Tibial nerve (tissue), 4 donors: ENCODE measurements at regions not wholly inside any gene's neighbourhood (a gene's known extent, or its start where the extent isn't known, plus 50 kb on each side); places are given as distances from the start of the nearest gene placed in this dataset.
"Not testable (repeated sequence)": the region's sequence is repeated elsewhere in the genome, so short reads cannot be mapped to it uniquely, and the experiment has no call there.

ENCODE experiments used
- DNase-seq, 2 donors: peaks; one replicate each; pipeline ENCODE4 v3.0.0-alpha.2; 2019; ENCODE audit warnings: low spot score in 2 of 2
- H3K27ac ChIP-seq, 4 donors: fragments of 200-600 bp; sonication (generic) in 3 of 4; one replicate each; pipeline ENCODE4 v1.5.1; 2017 to 2019; ENCODE audit warnings: mild to moderate bottlenecking in 1 of 4
- H3K27me3 ChIP-seq, 2 donors: fragments of 200-600 bp; sonication (generic) in 1 of 2; one replicate each; pipeline versions ENCODE4 v1.5.1 to v1.6.0; 2017 to 2019
- H3K36me3 ChIP-seq, 3 donors: fragments of 200-600 bp; sonication (generic); one replicate each; pipeline ENCODE4 v1.5.1; 2018 to 2019
- H3K4me1 ChIP-seq, 4 donors: fragments of 200-600 bp; sonication (generic) in 3 of 4; one replicate each; pipeline ENCODE4 v1.5.1; 2017 to 2019
- H3K4me3 ChIP-seq, 4 donors: fragments of 200-600 bp; sonication (generic) in 3 of 4; one replicate each; pipeline ENCODE4 v1.5.1; 2017 to 2019; ENCODE audit warnings: mild to moderate bottlenecking in 1 of 4, moderate library complexity in 1 of 4
- H3K9me3 ChIP-seq, 4 donors: fragments of 200-600 bp; sonication (generic) in 3 of 4; one replicate each; pipeline ENCODE4 v1.5.1; 2017 to 2019
- EP300 ChIP-seq, 2 donors: sonication (generic); formaldehyde crosslinking; IDR thresholded peaks; one replicate each; pipeline ENCODE4 v1.6.1; 2017; ENCODE audit warnings: antibody characterized with exemption in 2 of 2, mild to moderate bottlenecking in 1 of 2
- POLR2A ChIP-seq, 2 donors: fragments of 450-650 bp; IDR thresholded peaks; one replicate each; pipeline ENCODE4 v1.6.1; 2017; ENCODE audit warnings: antibody characterized with exemption in 2 of 2, mild to moderate bottlenecking in 2 of 2, moderate library complexity in 2 of 2
- WGBS, 2 donors: methylation state at CpG; one replicate each; pipeline ENCODE4 v1.1.5; 2018; 5-methylcytosine and 5-hydroxymethylcytosine counted together
- TF ChIP-seq, protein P1 (sequence below), 5 experiments: fragments of 200-600 bp in 3 of 5; fragments of 450-650 bp in 2 of 5; sonication (generic) in 3 of 5; IDR thresholded peaks; one replicate each; pipeline ENCODE4 v1.5.1; 2016 to 2019; ENCODE audit warnings: antibody characterized with exemption in 5 of 5, mild to moderate bottlenecking in 3 of 5, moderate library complexity in 2 of 5

DNA sequence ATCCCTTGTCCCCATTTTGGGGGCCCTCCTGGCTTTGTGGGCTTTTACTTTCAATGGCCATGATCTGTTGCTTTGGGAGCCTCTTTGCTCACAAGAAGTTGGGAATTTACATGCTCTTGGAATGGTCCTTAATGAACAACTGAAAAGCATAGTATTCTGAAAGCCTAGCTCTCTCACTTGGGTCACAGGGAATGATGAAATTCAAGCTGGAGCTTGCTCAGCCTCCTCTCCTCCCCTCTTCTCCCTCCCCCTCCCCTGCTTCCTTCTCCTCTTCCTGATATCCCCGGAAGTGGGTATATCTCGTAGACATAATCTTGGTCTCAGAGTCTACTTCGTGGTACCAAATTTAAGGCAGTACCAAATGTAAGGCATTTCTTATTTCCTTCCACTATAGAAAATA, 400.6 kb upstream of the NR3C2 start:
- WGBS, 2 donors: 83 to 85% methylated on average over 3 of the region's 3 CpGs
- Histone ChIP-seq H3K27ac (no peak overlapping the region), H3K9me3 (no peaks in the 10 kb centered on the region), H3K4me1 (no peaks in the 10 kb centered on the region), H3K36me3 (no peaks in the 10 kb centered on the region), H3K27me3 (no peaks in the 10 kb centered on the region), H3K4me3 (no peak overlapping the region)
- TF ChIP-seq, protein P1, sequence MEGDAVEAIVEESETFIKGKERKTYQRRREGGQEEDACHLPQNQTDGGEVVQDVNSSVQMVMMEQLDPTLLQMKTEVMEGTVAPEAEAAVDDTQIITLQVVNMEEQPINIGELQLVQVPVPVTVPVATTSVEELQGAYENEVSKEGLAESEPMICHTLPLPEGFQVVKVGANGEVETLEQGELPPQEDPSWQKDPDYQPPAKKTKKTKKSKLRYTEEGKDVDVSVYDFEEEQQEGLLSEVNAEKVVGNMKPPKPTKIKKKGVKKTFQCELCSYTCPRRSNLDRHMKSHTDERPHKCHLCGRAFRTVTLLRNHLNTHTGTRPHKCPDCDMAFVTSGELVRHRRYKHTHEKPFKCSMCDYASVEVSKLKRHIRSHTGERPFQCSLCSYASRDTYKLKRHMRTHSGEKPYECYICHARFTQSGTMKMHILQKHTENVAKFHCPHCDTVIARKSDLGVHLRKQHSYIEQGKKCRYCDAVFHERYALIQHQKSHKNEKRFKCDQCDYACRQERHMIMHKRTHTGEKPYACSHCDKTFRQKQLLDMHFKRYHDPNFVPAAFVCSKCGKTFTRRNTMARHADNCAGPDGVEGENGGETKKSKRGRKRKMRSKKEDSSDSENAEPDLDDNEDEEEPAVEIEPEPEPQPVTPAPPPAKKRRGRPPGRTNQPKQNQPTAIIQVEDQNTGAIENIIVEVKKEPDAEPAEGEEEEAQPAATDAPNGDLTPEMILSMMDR (IDR thresholded peaks at IDR 0.05): no peak
- TF ChIP-seq EP300 (IDR thresholded peaks at IDR 0.05): no peak
- TF ChIP-seq POLR2A (IDR thresholded peaks at IDR 0.05): no peak
- no peak for DNase-seq

GRCh38 chr4:148837571-148837970, 395.4 kb upstream of the NR3C2 start:
- not testable (repeated sequence) for H3K9me3 ChIP-seq
- 91 to 93% methylated on average over 2 of the region's 2 CpGs for WGBS, 2 donors

GRCh38 chr4:148834804-148835631, 392.8 kb upstream of the NR3C2 start:
- no peak overlapping the region for H3K4me3 ChIP-seq
- TF ChIP-seq, protein P1 (IDR thresholded peaks at IDR 0.05): no peak
- no peak for TF ChIP-seq POLR2A (IDR thresholded peaks at IDR 0.05)
- TF ChIP-seq EP300 (IDR thresholded peaks at IDR 0.05): no peak
- H3K4me1 ChIP-seq: peaks cover 0 to 5% (median 0%) of the 10 kb centered on the region in 4 donors
- 44 to 49% methylated on average over 6 of the region's 6 CpGs for WGBS, 2 donors
- no peak for DNase-seq
- H3K36me3 ChIP-seq: no peaks in the 10 kb centered on the region
- H3K27ac ChIP-seq: no peak overlapping the region
- peaks cover 0 to 6% (median 0%) of the 10 kb centered on the region in 4 donors for H3K9me3 ChIP-seq
- H3K27me3 ChIP-seq: no peaks in the 10 kb centered on the region

More at GRCh38 chr4:148837571-148837970, 395.4 kb upstream of the NR3C2 start:
- H3K4me1 ChIP-seq, H3K4me3 ChIP-seq, H3K27ac ChIP-seq, H3K36me3 ChIP-seq, DNase-seq, H3K27me3 ChIP-seq: not testable (repeated sequence)

GRCh38 chr4:148831945-148832344, 389.7 kb upstream of the NR3C2 start:
- no peak for DNase-seq
- Histone ChIP-seq H3K27ac (no peak overlapping the region), H3K27me3 (no peaks in the 10 kb centered on the region), H3K4me3 (no peak overlapping the region), H3K9me3 (peaks cover 0 to 16% (median 0%) of the 10 kb centered on the region in 4 donors), H3K36me3 (no peaks in the 10 kb centered on the region), H3K4me1 (peaks cover 0 to 5% (median 0%) of the 10 kb centered on the region in 4 donors)
- TF ChIP-seq POLR2A (IDR thresholded peaks at IDR 0.05): no peak
- TF ChIP-seq, protein P1 (IDR thresholded peaks at IDR 0.05): no peak

GRCh38 chr4:148828291-148828690, 386.1 kb upstream of the NR3C2 start:
- H3K9me3 ChIP-seq: peaks cover 0 to 16% (median 0%) of the 10 kb centered on the region in 4 donors
- TF ChIP-seq, protein P1 (IDR thresholded peaks at IDR 0.05): no peak
- TF ChIP-seq POLR2A (IDR thresholded peaks at IDR 0.05): no peak
- TF ChIP-seq EP300 (IDR thresholded peaks at IDR 0.05): no peak
- no peak overlapping the region for H3K27ac ChIP-seq
- WGBS, 2 donors: 45 to 58% methylated on average over 3 of the region's 3 CpGs
- H3K4me3 ChIP-seq: no peak overlapping the region
- DNase-seq: no peak
- H3K36me3 ChIP-seq: no peaks in the 10 kb centered on the region
- H3K27me3 ChIP-seq: no peaks in the 10 kb centered on the region
- no peaks in the 10 kb centered on the region for H3K4me1 ChIP-seq
